IMR-90 (cell line): ENCODE measurements at regions not wholly inside any gene's neighbourhood (a gene's known extent, or its start where the extent isn't known, plus 50 kb on each side); places are given as distances from the start of the nearest gene placed in this dataset.

Experiments
- ATAC-seq: fragments of 200-7000 bp; cut with Tn5 transposase; 2 replicates; pipeline ENCODE4 v1.9.1; 2020; ENCODE audit warnings: low read depth, mild to moderate bottlenecking, moderate library complexity
- BruUV-seq: library from RNA; stranded (reverse); fragments of 400-500 nt; replicated peaks from 2 replicates; lab custom pipeline; 2021; lab: Mats Ljungman, UMichigan
- CTCF ChIA-PET: fragments of 300-600 bp; formaldehyde crosslinking; extraction: SDS; loops from one replicate; lab custom pipeline; 2021; ENCODE audit warnings: antibody characterized with exemption; lab: Yijun Ruan, JAX
- POLR2A ChIA-PET: fragments of 300-600 bp; sonication (Branson Sonifier 250); formaldehyde crosslinking; loops from one replicate; lab custom pipeline; 2022; ENCODE audit warnings: antibody characterized with exemption; ENCODE audit not compliant: unreplicated experiment; lab: Charles Lee
- DNase-seq: peaks from one replicate; pipeline ENCODE4 v3.0.0; 2013
- H2AFZ ChIP-seq: replicated peaks from 2 replicates; pipeline ENCODE3; 2013; ENCODE audit warnings: low read length, mild to moderate bottlenecking; ENCODE audit not compliant: poor library complexity
- H2AK5ac ChIP-seq: 2 replicates; pipeline ENCODE4 v1.6.1; 2013; ENCODE audit warnings: low read depth, low read length, inconsistent platforms
- H2AK9ac ChIP-seq: replicated peaks from 2 replicates; pipeline ENCODE3; 2013; ENCODE audit warnings: mild to moderate bottlenecking, low read depth, low read length, moderate library complexity; ENCODE audit not compliant: poor library complexity
- H2BK120ac ChIP-seq: 2 replicates; pipeline ENCODE4 v1.6.1; 2013; ENCODE audit warnings: low read depth, low read length, inconsistent platforms
- H2BK15ac ChIP-seq: 3 replicates; pipeline ENCODE4 v1.6.1; 2013; ENCODE audit warnings: low read depth, low read length, inconsistent platforms
- H2BK20ac ChIP-seq: 2 replicates; pipeline ENCODE4 v1.6.1; 2013; ENCODE audit warnings: low read depth, mild to moderate bottlenecking, inconsistent platforms, low read length, moderate library complexity
- H2BK5ac ChIP-seq: 2 replicates; pipeline ENCODE4 v1.6.1; 2013; ENCODE audit warnings: mild to moderate bottlenecking, low read depth, low read length, inconsistent platforms; ENCODE audit not compliant: poor library complexity, severe bottlenecking
- H3K14ac ChIP-seq: replicated peaks from 2 replicates; pipeline ENCODE4 v1.6.1; 2013; ENCODE audit warnings: low read depth, low read length, inconsistent platforms
- H3K18ac ChIP-seq: 2 replicates; pipeline ENCODE4 v1.6.1; 2013; ENCODE audit warnings: low read depth, low read length, control low read depth
- H3K23ac ChIP-seq: 2 replicates; pipeline ENCODE4 v1.6.1; 2013; ENCODE audit warnings: low read depth, low read length, inconsistent platforms
- H3K27ac ChIP-seq: 2 replicates; pipeline ENCODE4 v1.5.1; 2013; ENCODE audit warnings: mild to moderate bottlenecking, control low read depth, low read length; ENCODE audit not compliant: insufficient read depth
- H3K27me3 ChIP-seq: 2 replicates; pipeline ENCODE4 v1.6.1; 2013; ENCODE audit warnings: low read length; ENCODE audit not compliant: control insufficient read depth, insufficient read depth
- H3K36me3 ChIP-seq: 2 replicates; pipeline ENCODE4 v1.6.1; 2013; ENCODE audit warnings: low read length, mixed read lengths; ENCODE audit not compliant: control insufficient read depth, insufficient read depth
- H3K4ac ChIP-seq: 2 replicates; pipeline ENCODE4 v1.6.1; 2013; ENCODE audit warnings: low read depth, low read length, inconsistent platforms
- H3K4me1 ChIP-seq: 2 replicates; pipeline ENCODE4 v1.6.1; 2013; ENCODE audit warnings: low read length, mixed read lengths; ENCODE audit not compliant: control insufficient read depth, insufficient read depth
- H3K4me2 ChIP-seq: 2 replicates; pipeline ENCODE4 v1.6.1; 2013; ENCODE audit warnings: low read depth, mild to moderate bottlenecking, control low read depth, low read length, moderate library complexity
- H3K4me3 ChIP-seq: 2 replicates; pipeline ENCODE4 v1.5.1; 2013; ENCODE audit warnings: low read depth, mild to moderate bottlenecking, control low read depth, low read length, moderate library complexity; ENCODE audit not compliant: insufficient read depth
- H3K56ac ChIP-seq: 2 replicates; pipeline ENCODE4 v1.6.1; 2013; ENCODE audit warnings: low read length, inconsistent platforms; ENCODE audit not compliant: insufficient read depth; ENCODE audit errors: extremely low read depth
- H3K79me1 ChIP-seq, 2 experiments: 2 replicates each; pipeline ENCODE4 v1.6.1; 2013; ENCODE audit warnings: low read length in 2 of 2, inconsistent platforms in 1 of 2, low read depth in 1 of 2
- H3K9ac ChIP-seq: 2 replicates; pipeline ENCODE4 v1.6.1; 2013; ENCODE audit warnings: low read depth, low read length, control low read depth
- H3K9me1 ChIP-seq: 2 replicates; pipeline ENCODE4 v1.6.1; 2013; ENCODE audit warnings: low read length, inconsistent platforms; ENCODE audit not compliant: insufficient read depth
- H3K9me3 ChIP-seq: 2 replicates; pipeline ENCODE4 v1.6.1; 2013; ENCODE audit warnings: low read length; ENCODE audit not compliant: control insufficient read depth, insufficient read depth
- H4K20me1 ChIP-seq: 2 replicates; pipeline ENCODE4 v1.6.1; 2013; ENCODE audit warnings: low read length, inconsistent platforms; ENCODE audit not compliant: insufficient read depth
- H4K5ac ChIP-seq: 2 replicates; pipeline ENCODE4 v1.6.1; 2013; ENCODE audit warnings: mild to moderate bottlenecking, low read depth, low read length, control low read depth
- H4K8ac ChIP-seq, 2 experiments: 2 replicates each; pipeline ENCODE4 v1.6.1; 2013; ENCODE audit warnings: low read depth in 2 of 2, low read length in 2 of 2, control low read depth in 1 of 2, inconsistent platforms in 1 of 2
- H4K91ac ChIP-seq: 2 replicates; pipeline ENCODE4 v1.6.1; 2013; ENCODE audit warnings: low read depth, low read length, inconsistent platforms; ENCODE audit not compliant: insufficient read depth
- BHLHE40 ChIP-seq: fragments of 150-350 bp; IDR thresholded peaks from 2 replicates; pipeline ENCODE4 v1.6.1; 2016; ENCODE audit warnings: mild to moderate bottlenecking, low read depth, low read length
- CEBPB ChIP-seq: IDR thresholded peaks from 2 replicates; pipeline ENCODE4 v1.6.1; 2012; ENCODE audit warnings: low read depth, low read length, improper control_type of control experiment
- CHD1 ChIP-seq: IDR thresholded peaks from 2 replicates; pipeline ENCODE4 v1.6.1; 2012; ENCODE audit warnings: low read depth, low read length, improper control_type of control experiment
- FOS ChIP-seq: fragments of 150-350 bp; IDR thresholded peaks from 2 replicates; pipeline ENCODE4 v1.6.1; 2016; ENCODE audit warnings: low read depth, low read length
- MAFK ChIP-seq: IDR thresholded peaks from 2 replicates; pipeline ENCODE4 v1.6.1; 2012; ENCODE audit warnings: low read depth, low read length, improper control_type of control experiment
- MAZ ChIP-seq: IDR thresholded peaks from 2 replicates; pipeline ENCODE4 v1.6.1; 2012; ENCODE audit warnings: low read depth, mild to moderate bottlenecking, low read length, improper control_type of control experiment, moderate library complexity, borderline replicate concordance
- MXI1 ChIP-seq: IDR thresholded peaks from 2 replicates; pipeline ENCODE4 v1.6.1; 2012; ENCODE audit warnings: low read depth, mild to moderate bottlenecking, low read length, moderate library complexity, borderline replicate concordance
- NFE2L2 ChIP-seq: fragments of 150-350 bp; IDR thresholded peaks from 2 replicates; pipeline ENCODE4 v1.6.1; 2016; ENCODE audit warnings: low read depth, mild to moderate bottlenecking, low read length
- POLR2A ChIP-seq: IDR thresholded peaks from 2 replicates; pipeline ENCODE4 v1.6.1; 2012; ENCODE audit warnings: mild to moderate bottlenecking, low read depth, low read length
- RAD21 ChIP-seq: IDR thresholded peaks from 2 replicates; pipeline ENCODE4 v1.6.1; 2012; ENCODE audit warnings: low read length, improper control_type of control experiment
- RCOR1 ChIP-seq: IDR thresholded peaks from 2 replicates; pipeline ENCODE4 v1.6.1; 2012; ENCODE audit warnings: mild to moderate bottlenecking, low read length, improper control_type of control experiment; ENCODE audit not compliant: insufficient replicate concordance
- RFX5 ChIP-seq: IDR thresholded peaks from 2 replicates; pipeline ENCODE4 v1.8.0; 2012; ENCODE audit warnings: low read depth, mild to moderate bottlenecking, low read length, moderate library complexity
- SMC3 ChIP-seq: fragments of 150-350 bp; IDR thresholded peaks from 2 replicates; pipeline ENCODE4 v1.6.1; 2016; ENCODE audit warnings: low read depth, mild to moderate bottlenecking, antibody characterized with exemption, low read length, moderate library complexity
- WGBS, 2 experiments: methylation state at CpG; one replicate each; pipeline versions ENCODE4 v1.1.5 to v1.1.7; 2013; ENCODE audit warnings: missing lambda C conversion rate in 2 of 2; ENCODE audit not compliant: insufficient read length in 1 of 2; ENCODE audit errors: extremely low coverage in 2 of 2; 5-methylcytosine and 5-hydroxymethylcytosine counted together
- dilution Hi-C: fragments of 300-500 bp; cut with HindIII; formaldehyde crosslinking; loops from one replicate; pipeline ENCODE4 v1.14.3; 2018; ENCODE audit warnings: low sequenced_read_pairs; ENCODE audit not compliant: unreplicated experiment
- in situ Hi-C: fragments of 300-500 bp; cut with MboI; formaldehyde crosslinking; loops from 3 replicates; pipeline ENCODE4 v1.14.3; 2019; ENCODE audit warnings: low sequenced_read_pairs, inconsistent platforms, mixed read lengths
- intact Hi-C: fragments of 100-400 bp; cut with micrococcal nuclease; formaldehyde crosslinking; loops from 2 replicates; pipeline ENCODE4 v1.10.0; 2022
- TF ChIP-seq, protein P1 (sequence below): fragments of 150-350 bp; IDR thresholded peaks from 2 replicates; pipeline ENCODE4 v1.6.1; 2016; ENCODE audit warnings: low read depth, mild to moderate bottlenecking, low read length, moderate library complexity, borderline replicate concordance
- TF ChIP-seq, protein P2 (sequence below): conservative IDR thresholded peaks from 2 replicates; pipeline ENCODE4 v1.5.1; 2012; ENCODE audit warnings: mild to moderate bottlenecking, low read depth, low read length, improper control_type of control experiment
- TF ChIP-seq, protein P3 (sequence below): fragments of 150-350 bp; IDR thresholded peaks from 2 replicates; pipeline ENCODE4 v1.6.1; 2017; ENCODE audit warnings: mild to moderate bottlenecking, antibody characterized with exemption, low read length, low read depth

DNA sequence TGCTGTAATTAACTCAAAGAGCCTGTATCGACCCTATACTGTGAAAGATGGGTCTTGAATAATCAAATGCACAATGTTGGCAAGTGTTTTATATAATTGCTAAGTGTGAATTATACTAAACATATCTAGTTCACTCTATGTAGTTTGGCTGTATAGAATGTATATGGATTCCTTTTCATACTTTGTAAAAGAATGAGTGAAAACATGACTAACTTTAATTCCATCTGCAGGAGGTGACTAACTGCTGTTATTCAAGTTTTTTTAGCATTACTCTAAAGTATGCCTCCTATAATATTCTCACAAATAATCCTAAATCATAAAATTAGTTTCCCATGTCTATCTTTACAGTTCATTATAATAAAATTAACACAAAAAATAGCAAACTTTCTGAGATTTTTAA lies 394.0 kb upstream of the MON1B start:
- CTCF ChIA-PET = no interaction called here
- in situ Hi-C loops = no loop called here
- no peak overlapping the region for H2AK5ac ChIP-seq

More for the DNA sequence above, 394.0 kb upstream of the MON1B start:
- no peak overlapping the region for H2BK20ac ChIP-seq
- no peak overlapping the region for H3K27ac ChIP-seq
- H3K4me2 ChIP-seq = no peak overlapping the region
- no peak for DNase-seq
- no peak overlapping the region for H3K14ac ChIP-seq
- H4K8ac ChIP-seq = no peak overlapping the region
- TF ChIP-seq, protein P1, sequence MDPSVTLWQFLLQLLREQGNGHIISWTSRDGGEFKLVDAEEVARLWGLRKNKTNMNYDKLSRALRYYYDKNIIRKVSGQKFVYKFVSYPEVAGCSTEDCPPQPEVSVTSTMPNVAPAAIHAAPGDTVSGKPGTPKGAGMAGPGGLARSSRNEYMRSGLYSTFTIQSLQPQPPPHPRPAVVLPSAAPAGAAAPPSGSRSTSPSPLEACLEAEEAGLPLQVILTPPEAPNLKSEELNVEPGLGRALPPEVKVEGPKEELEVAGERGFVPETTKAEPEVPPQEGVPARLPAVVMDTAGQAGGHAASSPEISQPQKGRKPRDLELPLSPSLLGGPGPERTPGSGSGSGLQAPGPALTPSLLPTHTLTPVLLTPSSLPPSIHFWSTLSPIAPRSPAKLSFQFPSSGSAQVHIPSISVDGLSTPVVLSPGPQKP = no peak
- TF ChIP-seq RCOR1 = no peak
- TF ChIP-seq RFX5 = no peak
- TF ChIP-seq MAZ = no peak
- no peak for TF ChIP-seq RAD21
- no peak for TF ChIP-seq CHD1
- no peak for TF ChIP-seq MXI1
- TF ChIP-seq, protein P2, sequence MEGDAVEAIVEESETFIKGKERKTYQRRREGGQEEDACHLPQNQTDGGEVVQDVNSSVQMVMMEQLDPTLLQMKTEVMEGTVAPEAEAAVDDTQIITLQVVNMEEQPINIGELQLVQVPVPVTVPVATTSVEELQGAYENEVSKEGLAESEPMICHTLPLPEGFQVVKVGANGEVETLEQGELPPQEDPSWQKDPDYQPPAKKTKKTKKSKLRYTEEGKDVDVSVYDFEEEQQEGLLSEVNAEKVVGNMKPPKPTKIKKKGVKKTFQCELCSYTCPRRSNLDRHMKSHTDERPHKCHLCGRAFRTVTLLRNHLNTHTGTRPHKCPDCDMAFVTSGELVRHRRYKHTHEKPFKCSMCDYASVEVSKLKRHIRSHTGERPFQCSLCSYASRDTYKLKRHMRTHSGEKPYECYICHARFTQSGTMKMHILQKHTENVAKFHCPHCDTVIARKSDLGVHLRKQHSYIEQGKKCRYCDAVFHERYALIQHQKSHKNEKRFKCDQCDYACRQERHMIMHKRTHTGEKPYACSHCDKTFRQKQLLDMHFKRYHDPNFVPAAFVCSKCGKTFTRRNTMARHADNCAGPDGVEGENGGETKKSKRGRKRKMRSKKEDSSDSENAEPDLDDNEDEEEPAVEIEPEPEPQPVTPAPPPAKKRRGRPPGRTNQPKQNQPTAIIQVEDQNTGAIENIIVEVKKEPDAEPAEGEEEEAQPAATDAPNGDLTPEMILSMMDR = no peak
- no peak for TF ChIP-seq MAFK
- TF ChIP-seq, protein P3, sequence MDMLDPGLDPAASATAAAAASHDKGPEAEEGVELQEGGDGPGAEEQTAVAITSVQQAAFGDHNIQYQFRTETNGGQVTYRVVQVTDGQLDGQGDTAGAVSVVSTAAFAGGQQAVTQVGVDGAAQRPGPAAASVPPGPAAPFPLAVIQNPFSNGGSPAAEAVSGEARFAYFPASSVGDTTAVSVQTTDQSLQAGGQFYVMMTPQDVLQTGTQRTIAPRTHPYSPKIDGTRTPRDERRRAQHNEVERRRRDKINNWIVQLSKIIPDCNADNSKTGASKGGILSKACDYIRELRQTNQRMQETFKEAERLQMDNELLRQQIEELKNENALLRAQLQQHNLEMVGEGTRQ = no peak
- TF ChIP-seq POLR2A = no peak
- no peak for TF ChIP-seq BHLHE40
- no peak for TF ChIP-seq NFE2L2
- TF ChIP-seq FOS = no peak
- TF ChIP-seq SMC3 = no peak
- TF ChIP-seq CEBPB = no peak
- POLR2A ChIA-PET = no interaction called here
- H4K20me1 ChIP-seq = no peaks in the 10 kb centered on the region
- dilution Hi-C loops (no loop called here), intact Hi-C loops (no loop called here)
- no peak overlapping the region for H2BK15ac ChIP-seq
- no peak overlapping the region for H4K91ac ChIP-seq
- WGBS, 2 experiments = no CpG with 5 or more reads among the region's 1 CpG
- H4K5ac ChIP-seq = no peak overlapping the region
- no peak for ATAC-seq
- H2AK9ac ChIP-seq = no peak overlapping the region
- H2AFZ ChIP-seq = no peak overlapping the region
- no peaks in the 10 kb centered on the region for H3K79me1 ChIP-seq
- no peak overlapping the region for H3K4ac ChIP-seq
- no peak overlapping the region for H3K4me3 ChIP-seq
- H3K9me3 ChIP-seq = peaks cover 6% of the 10 kb centered on the region; the same call in 1 of the 2 replicates
- H3K23ac ChIP-seq = no peak overlapping the region
- no peaks in the 10 kb centered on the region for H3K4me1 ChIP-seq
- H3K56ac ChIP-seq = no peak overlapping the region
- no peak overlapping the region for H3K18ac ChIP-seq
- H2BK120ac ChIP-seq = no peak overlapping the region
- H3K27me3 ChIP-seq = no peaks in the 10 kb centered on the region
- H3K36me3 ChIP-seq = no peaks in the 10 kb centered on the region
- H3K9ac ChIP-seq = no peak overlapping the region
- H3K9me1 ChIP-seq = no peaks in the 10 kb centered on the region
- no TSS peak for BruUV-seq
- no peak overlapping the region for H2BK5ac ChIP-seq
